HG02884 (cell line): ENCODE measurements at regions not wholly inside any gene's neighbourhood (a gene's known extent, or its start where the extent isn't known, plus 50 kb on each side); places are given as distances from the start of the nearest gene placed in this dataset.

Experiments
- ATAC-seq: cut with Tn5 transposase; IDR thresholded peaks from one replicate; pipeline ENCODE4 v1.9.1; 2021; ENCODE audit warnings: mild to moderate bottlenecking, moderate library complexity; ENCODE audit not compliant: unreplicated experiment

DNA sequence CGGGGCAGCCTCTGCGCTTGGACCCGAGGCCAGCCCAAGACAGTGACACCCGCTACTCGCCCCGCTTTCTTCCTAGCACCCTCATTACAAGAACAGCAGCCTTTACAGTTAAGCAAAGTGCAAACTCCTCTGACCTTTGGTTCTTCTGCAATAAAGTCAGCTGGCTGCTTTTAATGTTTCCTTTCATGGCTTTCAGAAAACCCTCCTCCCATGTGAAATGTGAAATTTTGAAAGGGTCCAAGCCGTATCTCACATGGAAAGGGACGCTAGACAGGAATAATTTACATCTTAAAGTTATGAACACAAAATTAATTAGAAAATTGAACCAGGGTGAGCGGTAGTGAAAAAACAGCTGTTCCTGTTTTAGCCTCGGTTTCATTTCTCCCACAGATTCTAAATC, 520.1 kb upstream of the FRG1 start:
- no peak for ATAC-seq

DNA sequence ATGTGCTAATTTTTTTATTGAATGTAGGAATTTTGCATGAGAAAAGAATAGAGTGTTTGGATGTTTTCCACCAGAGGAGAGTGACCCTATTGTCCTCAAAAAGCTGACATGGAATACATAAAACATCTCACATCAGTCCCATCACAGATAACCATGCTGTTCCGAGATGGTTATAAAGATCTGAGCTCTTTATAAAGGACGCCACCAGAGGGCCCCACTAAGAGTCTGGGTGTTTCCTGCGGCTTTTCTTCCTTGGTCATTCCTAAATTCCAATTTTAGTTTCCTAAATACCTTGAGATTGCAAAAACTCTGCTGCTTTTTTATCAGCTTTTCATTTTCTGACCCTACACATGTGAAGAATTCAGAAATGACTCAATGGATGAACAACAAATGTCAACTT, 504.5 kb upstream of the FRG1 start:
- ATAC-seq: no peak

DNA sequence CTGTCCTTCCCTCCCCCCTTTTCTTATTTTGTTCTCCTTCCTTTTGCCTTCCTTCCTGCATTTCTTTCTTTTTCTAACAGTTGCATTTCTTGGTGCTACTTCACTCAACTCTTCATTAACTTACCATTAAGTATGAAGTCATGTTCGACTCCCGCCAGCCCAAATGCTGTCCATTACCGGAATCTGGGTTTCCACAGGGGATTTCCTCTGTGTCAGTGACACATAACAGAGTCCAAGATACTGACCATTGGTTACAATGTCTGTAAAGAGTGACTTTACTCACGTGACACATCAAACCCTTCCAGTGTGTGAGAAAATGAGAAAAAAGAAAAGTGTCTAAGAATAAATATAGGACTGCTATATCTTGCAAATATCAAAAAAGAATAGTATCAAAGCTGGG, 500.0 kb upstream of the FRG1 start:
- no peak for ATAC-seq

DNA sequence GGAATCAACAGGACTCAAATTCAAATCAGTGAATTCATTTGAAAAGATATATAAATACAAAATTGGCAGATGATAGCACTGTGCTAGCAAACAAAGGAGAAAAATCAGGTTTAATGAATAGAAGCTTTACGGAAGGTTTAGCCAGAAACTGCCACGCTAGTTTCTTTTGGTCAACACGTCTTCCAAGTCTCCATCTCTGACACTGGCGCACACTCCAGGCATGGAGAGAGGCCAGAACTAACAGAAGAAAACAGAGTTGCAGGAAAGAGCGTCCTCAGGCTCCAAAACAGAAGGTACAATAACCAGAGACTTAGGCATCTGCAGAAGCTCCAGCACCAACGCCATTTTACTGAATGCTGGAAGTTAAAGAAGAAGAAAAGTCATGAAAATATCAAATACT, 497.3 kb upstream of the FRG1 start:
- no peak for ATAC-seq

DNA sequence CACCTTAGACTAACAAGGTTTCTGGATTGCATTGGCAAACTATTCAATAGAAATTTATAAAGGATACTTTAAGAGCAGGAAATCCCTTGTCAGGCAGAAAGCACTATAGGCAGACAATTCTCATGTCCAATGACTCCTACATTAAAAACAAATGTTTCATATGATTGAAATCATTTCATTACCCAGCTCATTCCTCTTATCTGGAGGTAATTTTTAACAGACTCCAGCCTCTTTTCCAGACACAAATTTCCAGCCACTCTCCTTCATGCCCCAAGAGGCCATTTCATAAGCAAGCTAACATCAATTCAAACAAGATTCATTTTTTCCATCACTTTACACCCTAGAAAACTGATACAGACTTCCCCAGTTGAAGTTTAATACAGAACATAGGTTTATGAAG, 495.1 kb upstream of the FRG1 start:
- ATAC-seq: no peak

DNA sequence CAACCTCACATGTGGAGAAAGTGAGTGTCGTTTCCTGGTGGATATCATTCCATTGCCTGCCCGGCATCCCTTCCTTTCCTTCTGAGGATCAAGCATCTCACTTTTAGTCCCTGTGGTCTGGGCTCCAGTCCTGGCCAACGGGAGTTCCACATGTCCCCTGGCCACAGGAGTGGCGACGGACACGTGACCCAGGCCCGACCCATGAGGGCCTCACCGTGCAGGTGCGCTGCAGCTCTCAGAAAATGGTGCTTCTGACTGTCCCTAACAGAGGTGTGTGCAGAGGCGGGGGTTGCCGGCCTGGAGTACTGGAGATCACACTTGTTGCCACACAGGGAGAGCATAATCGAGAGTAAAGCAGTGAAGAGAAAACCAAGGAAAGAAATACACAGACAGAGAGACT, 476.9 kb upstream of the FRG1 start:
- ATAC-seq: no peak

DNA sequence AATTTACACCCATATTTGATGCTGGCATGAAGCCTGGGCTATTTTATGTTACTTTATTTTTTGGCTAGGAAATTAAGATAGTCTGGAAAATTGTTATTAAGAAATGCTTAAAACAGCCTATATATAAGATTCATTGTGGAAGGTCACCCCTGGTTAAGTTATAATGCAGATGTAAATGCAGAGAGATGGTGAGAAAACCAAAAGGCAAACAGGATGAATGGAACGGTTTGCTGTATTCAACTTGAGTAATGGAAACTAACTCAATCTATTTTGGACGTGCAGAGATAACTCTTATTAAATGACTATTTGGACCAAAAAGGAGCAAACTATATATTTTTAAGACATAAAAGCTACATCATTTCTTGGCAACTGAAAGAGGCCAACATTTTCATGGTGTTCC, 446.3 kb upstream of the FRG1 start:
- no peak for ATAC-seq

DNA sequence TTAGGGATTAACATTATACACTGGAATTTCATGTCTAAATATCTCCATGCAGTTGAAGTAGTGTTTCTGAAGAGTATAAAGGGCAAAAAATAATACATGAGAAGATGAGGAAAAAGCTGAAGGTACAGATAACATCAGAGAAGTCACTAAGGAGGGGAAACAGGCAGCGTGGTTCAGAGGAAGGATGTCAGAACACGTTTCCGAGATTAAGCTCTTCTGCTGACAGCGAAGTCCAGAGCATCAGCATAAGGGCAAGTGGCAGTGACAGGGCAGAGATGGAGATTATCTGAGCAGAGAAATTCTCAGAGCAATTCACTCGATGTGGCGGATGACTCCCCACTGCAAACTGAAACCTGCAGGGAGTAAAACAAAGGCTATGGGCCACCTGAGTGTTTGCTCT, 443.2 kb upstream of the FRG1 start:
- no peak for ATAC-seq

DNA sequence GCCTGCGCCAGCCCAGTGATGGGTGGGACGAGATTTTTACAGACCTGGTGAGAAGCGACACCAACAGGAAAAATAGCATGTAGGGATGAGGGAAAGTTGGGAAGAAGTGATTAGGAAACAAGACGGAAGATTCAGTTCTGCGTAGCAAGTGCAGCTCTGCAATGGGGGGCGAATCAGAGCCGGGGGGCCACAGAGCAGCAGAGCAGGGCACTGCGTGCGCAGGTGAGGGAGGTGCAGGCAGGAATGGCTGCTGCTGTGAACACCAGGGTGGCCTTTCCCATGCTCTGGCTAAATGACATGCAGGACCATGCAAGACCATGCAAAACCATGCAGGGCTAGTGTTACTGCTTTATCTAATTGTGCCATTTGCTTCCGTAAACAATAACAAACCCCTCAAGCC, 442.7 kb upstream of the FRG1 start:
- ATAC-seq: no peak

DNA sequence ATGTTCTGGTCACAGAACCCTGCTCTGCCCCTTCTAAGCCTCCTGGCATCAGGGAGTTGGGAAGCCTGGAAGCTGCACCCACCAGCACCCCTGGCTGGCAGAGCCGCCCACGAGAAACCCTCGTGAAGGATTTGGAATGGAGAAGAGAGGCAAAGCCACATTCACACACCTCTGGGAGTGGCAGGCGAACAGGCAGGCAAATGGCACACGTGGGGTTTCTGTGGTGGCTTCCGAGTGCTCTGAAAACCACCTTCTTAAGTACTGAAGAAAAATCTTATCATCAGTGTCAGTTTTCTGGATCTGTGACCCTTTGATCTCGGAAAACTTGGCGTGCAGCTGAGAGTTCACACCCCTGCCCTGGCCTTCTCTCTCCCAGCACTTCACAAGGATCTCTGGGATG, 442.2 kb upstream of the FRG1 start:
- no peak for ATAC-seq

DNA sequence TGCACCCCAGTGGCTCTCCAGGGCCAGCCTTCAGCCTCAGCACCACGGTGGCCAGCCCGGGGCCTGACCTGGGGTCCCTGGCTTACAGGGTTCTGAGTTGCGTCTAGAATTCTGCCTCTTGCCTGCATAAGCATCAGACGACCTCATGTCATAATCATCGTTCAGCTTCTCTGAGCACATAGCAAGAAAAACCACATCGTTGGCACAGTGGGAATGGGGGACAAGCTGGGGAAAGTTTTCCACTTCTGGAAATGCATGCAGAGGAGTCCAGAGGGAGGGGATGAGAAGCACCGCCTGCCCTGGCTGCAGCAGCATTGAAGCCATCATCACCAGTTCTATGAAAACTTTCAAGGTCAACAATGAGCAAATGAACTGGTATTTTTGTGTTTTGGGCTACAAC, 441.0 kb upstream of the FRG1 start:
- no peak for ATAC-seq

DNA sequence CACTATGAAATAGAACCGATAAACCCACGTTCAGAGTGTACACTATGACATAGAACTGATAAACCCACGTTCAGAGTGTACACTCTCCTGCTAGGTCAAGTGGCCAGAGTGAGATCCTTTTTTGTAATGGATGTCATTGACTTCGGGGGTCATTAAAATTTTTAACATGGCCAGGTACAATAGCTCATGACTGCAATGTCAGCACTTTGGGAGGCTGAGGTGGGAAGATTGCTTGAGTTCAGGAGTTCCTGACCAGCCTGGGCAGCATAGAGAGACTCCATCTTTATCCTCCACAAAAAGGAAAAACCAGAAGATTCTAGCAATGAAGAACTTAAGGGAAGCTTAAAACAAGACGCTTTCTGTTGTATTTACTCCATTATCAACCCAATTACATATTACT, 439.7 kb upstream of the FRG1 start:
- ATAC-seq: no peak

DNA sequence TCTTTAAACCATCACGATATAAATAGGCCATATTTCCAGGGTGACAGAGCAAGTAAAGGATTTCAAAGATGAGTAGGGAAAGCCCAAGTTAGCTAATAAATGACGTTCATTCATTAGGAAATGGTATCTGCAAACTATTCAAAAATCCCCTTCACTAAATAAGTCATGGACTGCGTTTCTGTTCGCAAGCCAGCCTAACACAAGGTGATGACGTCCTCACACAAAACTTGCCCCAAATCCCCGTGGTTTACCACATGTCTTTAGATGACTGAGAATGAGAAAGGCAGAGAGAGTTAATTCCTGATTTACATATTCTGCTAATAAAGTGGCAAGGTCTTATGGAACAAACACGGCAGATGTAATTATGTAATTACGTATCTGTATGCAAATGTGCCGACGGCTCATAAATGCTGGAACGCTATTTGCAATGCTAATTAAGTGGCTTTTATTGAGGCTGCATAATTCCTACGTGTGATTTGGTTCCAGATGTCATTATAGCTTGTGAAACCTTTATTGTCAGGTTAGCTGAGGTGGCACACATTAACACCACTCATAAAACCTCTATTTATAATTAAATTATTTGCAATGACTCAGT, 437.7 kb upstream of the FRG1 start:
- ATAC-seq: no peak

DNA sequence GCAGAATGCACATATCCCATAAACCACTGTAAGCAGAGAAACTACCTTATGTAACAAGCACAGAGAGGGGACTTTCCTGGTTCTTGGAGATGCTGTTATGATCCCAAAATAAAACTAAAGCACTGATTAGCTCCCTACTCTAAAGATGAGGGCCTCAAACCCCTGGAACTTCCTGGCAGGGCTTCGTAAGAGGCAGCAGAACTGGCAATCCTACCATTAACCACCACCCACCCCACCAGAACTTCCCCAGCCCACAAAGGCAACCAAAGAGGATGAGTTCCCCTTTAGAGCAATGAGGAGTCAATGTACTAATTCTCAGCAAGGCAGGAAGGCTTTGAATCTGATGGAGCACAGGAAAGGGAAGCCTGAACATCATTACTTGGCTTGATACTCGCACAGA, 436.5 kb upstream of the FRG1 start:
- no peak for ATAC-seq

DNA sequence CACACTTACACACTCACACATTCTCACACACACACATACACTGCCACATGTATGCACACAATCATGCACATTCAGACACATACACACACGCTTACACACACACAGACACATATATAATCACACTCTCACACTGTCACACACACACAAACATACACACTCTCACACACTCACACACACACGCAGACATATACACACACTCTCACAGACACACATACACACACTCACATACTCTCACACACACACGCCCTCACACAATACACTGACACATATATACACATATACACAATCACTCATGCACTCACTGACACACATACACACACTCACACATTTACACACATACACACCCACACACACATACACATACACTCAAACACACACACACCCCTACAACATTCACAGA, 435.3 kb upstream of the FRG1 start:
- no peak for ATAC-seq

DNA sequence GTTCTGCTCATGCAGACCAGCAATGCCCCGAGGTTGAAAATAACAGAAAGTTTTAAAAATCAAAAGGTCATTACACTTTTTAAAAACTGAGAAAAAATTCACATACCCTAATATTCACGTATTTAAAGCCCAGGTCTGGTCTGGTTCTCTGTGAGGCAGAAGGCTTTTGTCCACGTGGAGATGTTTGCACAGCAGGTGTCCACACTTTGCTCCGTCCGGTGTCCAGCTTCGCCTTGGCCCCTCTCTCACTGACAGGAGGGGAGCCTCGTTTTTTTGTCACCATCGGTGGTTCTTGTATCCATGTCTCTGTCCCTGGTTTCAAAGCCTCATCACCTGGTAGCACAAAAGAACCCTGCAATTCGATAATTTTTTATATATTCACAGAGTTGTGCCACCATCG, 434.6 kb upstream of the FRG1 start:
- no peak for ATAC-seq

DNA sequence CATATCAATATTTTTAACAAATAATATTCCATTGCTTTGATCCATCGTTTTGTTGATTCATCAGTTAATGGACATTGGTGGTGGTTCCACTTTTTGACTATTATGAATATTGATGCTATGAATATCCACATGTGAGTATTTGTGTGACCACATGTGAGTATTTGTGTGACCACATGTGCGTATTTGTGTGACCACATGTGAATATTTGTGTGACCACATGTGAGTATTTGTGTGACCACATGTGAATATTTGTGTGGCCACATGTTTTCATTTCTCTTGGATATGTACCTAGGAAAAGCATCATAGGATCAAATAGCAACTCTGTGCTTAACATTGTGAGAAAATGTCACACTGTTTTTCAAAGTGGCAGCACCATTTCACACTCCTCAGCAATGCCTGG, 433.6 kb upstream of the FRG1 start:
- no peak for ATAC-seq

DNA sequence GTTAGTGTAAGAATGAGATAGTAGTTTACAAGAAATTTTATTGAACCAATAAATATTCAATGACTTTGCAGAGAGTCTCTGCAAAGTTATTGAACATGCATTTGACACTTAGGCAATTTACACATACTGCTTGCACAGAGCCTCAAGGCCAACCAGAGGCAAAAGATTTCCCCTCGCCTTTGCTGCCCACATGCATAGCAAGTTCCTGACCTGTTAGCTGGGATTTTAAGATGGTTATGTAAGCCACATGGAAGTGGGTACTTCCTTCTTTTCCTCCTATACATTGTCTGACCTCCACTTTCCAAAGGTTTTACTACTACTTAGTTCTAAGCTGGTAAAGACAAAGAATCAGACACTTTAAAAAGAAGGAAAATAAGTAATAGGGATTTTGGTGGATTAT, 430.1 kb upstream of the FRG1 start:
- no peak for ATAC-seq

DNA sequence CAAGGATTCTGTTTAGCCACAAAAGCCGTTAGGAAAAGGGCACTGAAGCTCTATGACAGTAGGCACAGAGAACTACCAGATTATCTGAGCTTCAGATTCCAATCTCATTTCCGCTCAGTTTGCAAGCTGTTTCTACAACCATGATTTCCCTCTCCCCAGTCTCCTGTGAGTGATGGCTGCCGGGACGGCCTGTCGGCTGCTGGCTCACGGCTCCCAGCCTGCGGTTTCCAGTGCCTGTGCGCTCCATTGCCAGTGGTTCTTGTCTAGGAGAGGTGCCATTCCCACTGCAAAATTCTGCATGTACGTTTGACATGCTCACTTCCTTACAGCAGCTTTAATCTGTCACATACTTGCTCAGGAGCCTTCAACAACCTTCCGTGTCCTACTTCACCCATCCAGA, 429.1 kb upstream of the FRG1 start:
- no peak for ATAC-seq

DNA sequence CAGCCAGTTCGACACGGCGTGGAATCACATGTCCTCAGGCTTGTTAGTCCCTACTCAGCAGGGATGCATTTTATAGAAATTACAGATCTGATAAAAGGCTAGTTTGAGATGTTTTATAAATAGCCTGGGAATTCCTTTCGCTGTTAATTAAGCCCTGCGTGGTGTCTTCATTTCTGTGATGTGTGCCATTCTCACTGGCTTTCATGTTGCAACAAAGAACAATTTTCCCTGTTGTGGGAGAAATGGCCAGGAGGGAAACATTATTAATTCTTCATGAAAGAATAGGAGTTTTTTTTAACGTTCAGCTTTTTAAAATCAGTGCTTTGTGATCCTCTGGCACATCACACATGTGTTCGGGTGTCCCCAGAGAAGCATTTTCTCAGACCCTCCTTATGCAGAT, 427.3 kb upstream of the FRG1 start:
- no peak for ATAC-seq

DNA sequence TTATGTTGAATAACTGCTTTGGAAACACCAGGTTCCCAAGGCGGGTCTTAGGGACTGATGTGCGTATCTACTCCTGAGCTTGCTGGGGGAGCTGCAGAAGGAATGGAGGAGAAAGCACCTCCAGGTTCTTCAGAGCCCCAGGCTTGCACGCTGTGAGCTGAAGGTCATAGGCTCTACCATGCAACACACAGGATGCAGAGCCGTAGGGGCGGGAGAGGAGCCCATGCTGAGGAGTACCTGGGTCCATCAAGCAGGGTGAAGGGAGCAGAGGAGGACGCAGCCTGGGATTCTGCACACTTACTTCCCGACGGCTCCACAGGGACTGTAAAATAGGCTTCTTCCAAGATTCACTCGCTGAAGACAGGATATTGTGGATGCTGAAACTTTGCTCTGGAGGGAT, 426.5 kb upstream of the FRG1 start:
- ATAC-seq: no peak

DNA sequence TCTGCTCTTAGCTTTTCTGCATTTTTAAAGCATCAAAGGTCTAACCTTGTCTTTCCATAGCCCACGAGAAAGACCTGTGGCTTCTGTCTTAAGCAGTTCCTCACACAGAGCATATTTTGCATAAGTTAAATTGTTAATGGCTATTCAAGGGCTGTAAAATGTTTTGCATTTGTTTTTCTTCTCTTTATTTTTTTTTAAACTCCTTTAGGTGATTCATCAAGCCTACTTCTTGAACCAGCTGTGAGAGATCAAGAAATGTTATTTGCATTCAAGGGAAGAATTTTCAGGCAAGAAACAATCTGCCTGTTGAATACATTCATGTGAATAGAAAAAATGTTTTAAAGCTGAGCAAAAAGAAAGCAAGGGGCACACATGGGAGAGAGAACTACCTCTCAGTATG, 423.8 kb upstream of the FRG1 start:
- no peak for ATAC-seq

DNA sequence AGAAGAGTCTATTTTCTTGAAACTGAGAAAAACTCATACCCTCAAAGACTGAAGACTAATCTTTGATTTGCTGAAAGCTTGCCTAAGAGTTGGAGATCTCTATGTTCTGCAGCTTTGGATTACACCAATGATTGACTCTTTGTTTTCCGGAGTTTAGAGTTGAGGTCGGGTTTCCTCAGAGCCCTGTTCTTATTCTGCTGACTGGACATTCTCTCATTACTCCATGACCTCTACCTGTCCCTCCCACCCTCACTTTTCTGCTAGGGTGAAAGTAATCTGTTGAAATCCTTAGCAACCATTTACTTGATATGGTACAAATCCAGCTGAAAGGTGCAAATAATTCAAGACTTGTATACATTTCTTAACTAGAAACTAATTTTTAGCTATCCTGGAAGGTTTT, 421.5 kb upstream of the FRG1 start:
- no peak for ATAC-seq

DNA sequence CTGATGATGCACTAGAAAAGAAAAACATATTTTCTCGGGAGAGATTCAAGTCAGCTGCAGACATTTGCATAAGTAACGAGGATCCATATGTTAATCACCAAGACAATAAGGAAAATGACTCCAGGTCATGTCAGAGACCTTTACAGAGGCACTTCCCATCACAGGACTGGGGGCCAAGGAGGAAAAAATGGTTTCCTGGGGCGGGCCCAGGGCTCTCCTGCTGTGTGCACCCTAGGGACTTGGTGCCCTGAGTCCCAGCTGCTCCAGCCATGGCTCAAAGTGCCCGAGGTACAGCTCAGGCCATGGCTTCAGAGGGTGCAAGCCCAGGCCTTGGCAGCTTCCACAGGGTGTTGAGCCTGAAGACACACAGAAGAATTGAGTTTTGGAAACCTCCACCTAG, 415.4 kb upstream of the FRG1 start:
- no peak for ATAC-seq
